ENCODE measurements at regions not wholly inside any gene's neighbourhood (a gene's known extent, or its start where the extent isn't known, plus 50 kb on each side); places are given as distances from the start of the nearest gene placed in this dataset.

DNA sequence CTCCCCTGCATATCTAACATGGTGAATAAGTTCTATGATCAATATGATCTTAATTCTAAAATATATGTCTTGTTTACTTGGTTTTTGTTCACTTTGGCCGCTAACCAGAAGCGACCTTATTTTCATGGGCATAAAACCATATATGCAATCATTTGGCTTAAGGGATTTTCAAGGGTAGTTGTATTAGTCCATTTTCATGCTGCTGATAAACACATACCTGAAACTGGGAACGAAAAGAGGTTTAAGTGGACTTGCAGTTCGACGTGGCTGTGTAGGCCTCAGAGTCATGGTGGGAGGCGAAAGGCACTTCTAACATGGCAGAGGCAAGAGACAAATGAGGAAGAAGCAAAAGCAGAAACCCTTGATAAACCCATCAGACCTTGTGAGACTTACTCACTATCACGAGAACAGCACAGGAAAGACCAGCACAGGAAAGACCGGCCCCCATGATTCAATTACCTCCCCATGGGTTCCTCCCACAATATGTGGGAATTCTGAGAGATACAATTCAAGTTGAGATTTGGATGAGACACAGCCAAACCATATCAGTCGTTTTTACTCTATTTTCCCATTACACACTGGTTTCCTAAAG lies 114.3 kb upstream of the CPEB2 start:
- no peak for TF ChIP-seq CTCF (IDR thresholded peaks at IDR 0.05; ENCODE audit: borderline replicate concordance, insufficient read depth, low read depth, low read length)
- H3K4me3 ChIP-seq (ENCODE audit: low read depth, low read length): no peak overlapping the region

DNA sequence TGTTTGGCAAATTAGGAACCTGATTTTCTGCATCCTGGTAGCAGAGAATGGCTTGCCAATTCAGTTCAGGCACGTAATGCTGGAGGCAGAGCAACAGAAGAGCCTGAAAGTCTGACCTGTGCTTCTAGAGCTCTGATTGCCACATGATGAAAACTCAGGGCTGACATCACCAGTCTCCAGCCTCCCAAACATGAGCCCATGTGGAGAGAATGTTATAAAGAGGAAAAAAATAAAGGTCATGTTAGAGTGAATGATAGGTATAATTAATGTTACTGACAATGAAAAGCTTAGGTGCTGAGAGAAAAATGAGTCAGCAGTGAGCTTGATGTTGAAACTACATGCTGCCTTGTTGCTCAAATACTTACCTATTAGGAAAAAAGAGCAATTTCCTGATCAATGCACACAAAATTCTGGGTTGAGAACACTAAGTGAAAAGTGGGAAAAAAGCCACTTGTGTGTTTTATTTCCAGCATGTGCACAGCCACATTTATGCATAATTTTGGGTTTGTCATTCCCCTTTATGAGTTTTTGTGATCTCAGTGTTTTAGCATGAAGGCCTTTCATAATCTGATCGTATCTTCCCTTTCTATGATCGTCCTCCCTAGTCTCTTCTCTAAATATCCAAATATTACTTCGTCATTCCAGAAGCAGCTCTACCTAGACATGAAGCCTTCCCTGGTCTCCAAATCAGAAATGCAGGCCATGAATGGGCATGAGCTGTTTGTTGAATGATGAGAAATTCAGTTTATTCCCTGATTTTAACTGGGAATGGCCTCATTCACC lies 113.3 kb upstream of the CPEB2 start:
- H3K4me3 ChIP-seq (ENCODE audit: low read depth, low read length): no peak overlapping the region
- TF ChIP-seq CTCF (IDR thresholded peaks at IDR 0.05; ENCODE audit: borderline replicate concordance, insufficient read depth, low read depth, low read length): no peak

DNA sequence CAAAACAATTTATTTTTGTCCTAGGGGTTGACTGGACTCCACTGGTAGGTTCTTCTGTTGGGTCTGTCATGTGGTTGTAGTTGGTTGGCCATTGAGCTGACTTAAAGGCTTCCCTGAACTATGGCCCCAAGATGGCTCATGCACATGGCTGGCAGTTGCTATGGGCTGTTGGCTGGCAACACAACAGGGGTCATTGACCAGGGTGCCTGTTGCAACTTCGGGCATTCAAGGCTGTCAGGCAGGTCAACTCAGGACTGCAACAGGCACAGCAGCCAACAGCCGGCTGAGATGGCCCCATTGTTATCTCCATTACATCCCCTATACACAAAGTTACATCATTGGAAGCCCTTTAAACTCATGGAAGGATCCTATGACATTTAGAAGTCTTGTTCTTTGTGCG lies 109.7 kb upstream of the CPEB2 start:
- no peak overlapping the region for H3K4me3 ChIP-seq (ENCODE audit: low read depth, low read length)
- no peak for TF ChIP-seq CTCF (IDR thresholded peaks at IDR 0.05; ENCODE audit: borderline replicate concordance, insufficient read depth, low read depth, low read length)

- H3K4me3 ChIP-seq (ENCODE audit: low read depth, low read length): no peak overlapping the region
- no peak for TF ChIP-seq CTCF (IDR thresholded peaks at IDR 0.05; ENCODE audit: borderline replicate concordance, insufficient read depth, low read depth, low read length)
These were observed 108.6 kb upstream of the CPEB2 start for GRCh38 chr4:14893713-14894112.

GRCh38 chr4:14894392-14895292 lies 107.6 kb upstream of the CPEB2 start:
- no peak overlapping the region for H3K4me3 ChIP-seq (ENCODE audit: low read depth, low read length)
- TF ChIP-seq CTCF (IDR thresholded peaks at IDR 0.05; ENCODE audit: borderline replicate concordance, insufficient read depth, low read depth, low read length): no peak

DNA sequence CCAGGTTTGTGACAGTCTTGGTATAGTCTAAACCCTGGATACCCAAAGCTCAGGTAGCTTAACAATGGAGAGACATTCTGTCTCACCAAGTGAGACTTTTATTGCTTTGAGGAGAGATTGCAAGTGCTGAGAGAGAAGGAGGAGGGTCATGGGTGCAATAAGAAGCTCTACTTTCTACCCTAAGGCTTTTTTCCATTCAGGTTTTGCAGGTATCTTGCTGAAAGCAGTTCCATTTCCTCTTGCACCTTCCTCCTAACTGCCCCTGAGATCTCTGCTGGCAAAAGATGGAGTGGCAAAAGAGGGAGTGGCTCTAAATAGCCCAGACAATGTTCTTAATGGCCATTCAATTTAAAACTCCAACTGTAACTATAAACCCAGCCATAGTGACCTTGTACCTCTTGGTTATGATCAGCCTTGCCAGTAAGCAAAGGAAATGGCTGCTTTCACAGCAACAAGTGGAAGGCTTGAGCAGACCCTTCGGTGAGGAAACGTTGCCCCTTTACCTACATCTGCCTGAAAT lies 105.6 kb upstream of the CPEB2 start:
- no peak for TF ChIP-seq CTCF (IDR thresholded peaks at IDR 0.05; ENCODE audit: borderline replicate concordance, insufficient read depth, low read depth, low read length)
- H3K4me3 ChIP-seq (ENCODE audit: low read depth, low read length): no peak overlapping the region

Measured in GM12875 (cell line).